Omental fat pad (tissue), 3 donors: ENCODE measurements at regions not wholly inside any gene's neighbourhood (a gene's known extent, or its start where the extent isn't known, plus 50 kb on each side); places are given as distances from the start of the nearest gene placed in this dataset.
"Not testable (repeated sequence)": the region's sequence is repeated elsewhere in the genome, so short reads cannot be mapped to it uniquely, and the experiment has no call there.

Source experiments
- ATAC-seq: fragments of 150-250 bp; one replicate; pipeline ENCODE4 v1.9.1; 2016; ENCODE audit warnings: mild to moderate bottlenecking, moderate library complexity; ENCODE audit not compliant: low FRiP score
- DNase-seq: peaks from one replicate; pipeline ENCODE4 v3.0.0-alpha.2; 2019; ENCODE audit warnings: low spot score
- TF ChIP-seq, protein P1 (sequence below), 3 donors: fragments of 450-650 bp; IDR thresholded peaks; one replicate each; pipeline ENCODE4 v1.5.1; 2016 to 2017; ENCODE audit warnings: antibody characterized with exemption in 3 of 3, mild to moderate bottlenecking in 3 of 3, moderate library complexity in 2 of 3

DNA sequence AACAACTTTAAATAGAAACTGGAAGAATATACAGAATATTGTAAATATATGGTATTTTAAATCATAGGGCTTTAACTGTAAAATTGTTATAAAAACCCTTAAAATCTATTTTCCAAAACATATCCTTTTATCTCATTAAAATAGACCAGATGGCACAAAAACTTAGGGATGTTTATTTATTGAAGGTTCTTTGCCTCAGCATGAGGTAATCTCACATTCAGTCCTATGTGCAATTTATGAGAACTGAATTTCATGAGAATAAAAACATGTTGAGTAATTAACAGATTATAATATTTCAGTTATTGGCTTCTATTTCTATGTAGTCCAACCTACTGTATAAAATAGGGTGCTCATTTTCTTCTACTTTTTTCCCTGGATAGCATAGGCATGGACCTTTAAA is 329.2 kb upstream of the PRR16 start:
- TF ChIP-seq, protein P1, sequence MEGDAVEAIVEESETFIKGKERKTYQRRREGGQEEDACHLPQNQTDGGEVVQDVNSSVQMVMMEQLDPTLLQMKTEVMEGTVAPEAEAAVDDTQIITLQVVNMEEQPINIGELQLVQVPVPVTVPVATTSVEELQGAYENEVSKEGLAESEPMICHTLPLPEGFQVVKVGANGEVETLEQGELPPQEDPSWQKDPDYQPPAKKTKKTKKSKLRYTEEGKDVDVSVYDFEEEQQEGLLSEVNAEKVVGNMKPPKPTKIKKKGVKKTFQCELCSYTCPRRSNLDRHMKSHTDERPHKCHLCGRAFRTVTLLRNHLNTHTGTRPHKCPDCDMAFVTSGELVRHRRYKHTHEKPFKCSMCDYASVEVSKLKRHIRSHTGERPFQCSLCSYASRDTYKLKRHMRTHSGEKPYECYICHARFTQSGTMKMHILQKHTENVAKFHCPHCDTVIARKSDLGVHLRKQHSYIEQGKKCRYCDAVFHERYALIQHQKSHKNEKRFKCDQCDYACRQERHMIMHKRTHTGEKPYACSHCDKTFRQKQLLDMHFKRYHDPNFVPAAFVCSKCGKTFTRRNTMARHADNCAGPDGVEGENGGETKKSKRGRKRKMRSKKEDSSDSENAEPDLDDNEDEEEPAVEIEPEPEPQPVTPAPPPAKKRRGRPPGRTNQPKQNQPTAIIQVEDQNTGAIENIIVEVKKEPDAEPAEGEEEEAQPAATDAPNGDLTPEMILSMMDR (IDR thresholded peaks at IDR 0.05), result no peak
- DNase-seq, result no peak
- ATAC-seq, result no peak

DNA sequence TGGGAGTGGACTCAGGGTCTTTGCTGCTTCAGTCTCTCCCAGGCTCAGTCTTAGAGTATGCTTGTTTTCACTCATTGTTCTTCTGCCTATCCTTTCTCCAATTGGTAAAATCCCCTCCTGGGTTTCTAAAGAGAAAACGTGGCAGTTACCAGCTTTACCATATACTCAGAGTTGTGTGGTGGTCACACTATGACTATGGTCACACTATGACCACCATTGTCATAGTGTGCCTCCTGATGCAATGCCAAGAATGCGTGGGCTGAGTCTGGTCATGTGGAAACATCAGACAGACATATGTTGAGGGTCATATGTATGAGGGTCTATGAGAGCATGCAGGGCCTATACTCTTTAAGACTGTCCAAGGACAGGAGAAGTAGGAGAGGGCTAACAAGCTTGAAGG is 326.5 kb upstream of the PRR16 start:
- ATAC-seq (no peak), DNase-seq (no peak)
- TF ChIP-seq, protein P1 (IDR thresholded peaks at IDR 0.05), result no peak

GRCh38 chr5:120139039-120139438 is 325.1 kb upstream of the PRR16 start:
- TF ChIP-seq, protein P1 (IDR thresholded peaks at IDR 0.05), result no peak
- DNase-seq (no peak), ATAC-seq (peak; percentile 79)

DNA sequence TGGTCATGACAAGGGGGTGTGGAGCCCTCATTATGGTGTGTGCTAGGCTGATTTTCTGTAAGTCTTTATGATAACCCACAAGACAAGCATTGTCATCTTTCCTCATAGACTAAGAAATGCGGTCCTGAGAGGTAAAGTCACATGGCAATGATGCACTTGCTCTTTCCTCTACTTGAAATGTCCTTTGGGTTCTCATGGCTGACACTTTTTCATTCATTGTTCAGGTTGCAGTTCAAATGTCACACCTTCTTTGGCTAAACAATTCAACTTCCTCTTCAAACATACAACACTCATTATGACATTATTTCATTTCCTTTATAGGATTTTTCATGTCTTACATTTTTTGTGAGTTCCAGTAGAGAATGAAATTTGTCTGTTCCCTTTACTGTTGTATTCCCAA is 323.6 kb upstream of the PRR16 start:
- no peak for ATAC-seq
- TF ChIP-seq, protein P1 (IDR thresholded peaks at IDR 0.05), result no peak
- no peak for DNase-seq

DNA sequence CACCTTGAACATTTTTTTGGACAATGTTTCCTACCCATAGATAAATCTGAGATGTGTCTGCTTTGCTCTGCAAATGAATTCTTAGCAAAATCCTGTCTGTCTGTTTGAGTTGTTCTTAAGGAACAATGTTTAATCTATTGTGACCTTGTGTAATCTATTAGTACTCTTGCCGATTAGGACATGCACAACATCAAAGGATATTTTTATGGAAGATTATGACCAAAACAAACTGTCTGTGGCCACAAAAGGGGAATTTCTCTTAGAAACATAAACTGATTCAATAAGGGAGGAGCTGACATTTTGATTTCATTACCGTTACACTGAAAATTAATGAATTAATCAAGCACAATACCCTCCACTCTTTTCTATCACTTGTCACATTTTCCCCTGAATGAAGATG is 323.0 kb upstream of the PRR16 start:
- DNase-seq, result no peak
- ATAC-seq, result no peak
- TF ChIP-seq, protein P1 (IDR thresholded peaks at IDR 0.05), result no peak

GRCh38 chr5:120146787-120147186 is 317.3 kb upstream of the PRR16 start:
- DNase-seq (no peak), ATAC-seq (no peak)
- TF ChIP-seq, protein P1 (IDR thresholded peaks at IDR 0.05), result no peak

DNA sequence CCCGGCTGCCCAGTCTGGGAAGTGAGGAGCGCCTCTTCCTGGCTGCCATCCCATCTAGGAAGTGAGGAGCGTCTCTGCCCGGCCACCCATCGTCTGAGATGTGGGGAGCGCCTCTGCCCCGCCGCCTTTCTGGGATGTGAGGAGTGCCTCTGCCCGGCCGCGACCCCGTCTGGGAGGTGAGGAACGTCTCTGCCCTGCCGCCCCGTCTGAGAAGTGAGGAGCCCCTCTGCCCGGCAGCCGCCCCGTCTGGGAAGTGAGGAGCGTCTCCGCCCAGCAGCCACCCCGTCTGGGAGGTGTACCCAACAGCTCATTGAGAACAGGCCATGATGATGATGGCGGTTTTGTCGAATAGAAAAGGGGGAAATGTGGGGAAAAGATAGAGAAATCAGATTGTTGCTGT is 316.2 kb upstream of the PRR16 start:
- DNase-seq, result not testable (repeated sequence)

GRCh38 chr5:120150770-120151169 is 313.3 kb upstream of the PRR16 start:
- TF ChIP-seq, protein P1 (IDR thresholded peaks at IDR 0.05), result no peak
- DNase-seq (no peak), ATAC-seq (no peak)

More for the DNA sequence above, 316.2 kb upstream of the PRR16 start:
- not testable (repeated sequence) for ATAC-seq
